ENCODE measurements at regions not wholly inside any gene's neighbourhood (a gene's known extent, or its start where the extent isn't known, plus 50 kb on each side); places are given as distances from the start of the nearest gene placed in this dataset.

DNA sequence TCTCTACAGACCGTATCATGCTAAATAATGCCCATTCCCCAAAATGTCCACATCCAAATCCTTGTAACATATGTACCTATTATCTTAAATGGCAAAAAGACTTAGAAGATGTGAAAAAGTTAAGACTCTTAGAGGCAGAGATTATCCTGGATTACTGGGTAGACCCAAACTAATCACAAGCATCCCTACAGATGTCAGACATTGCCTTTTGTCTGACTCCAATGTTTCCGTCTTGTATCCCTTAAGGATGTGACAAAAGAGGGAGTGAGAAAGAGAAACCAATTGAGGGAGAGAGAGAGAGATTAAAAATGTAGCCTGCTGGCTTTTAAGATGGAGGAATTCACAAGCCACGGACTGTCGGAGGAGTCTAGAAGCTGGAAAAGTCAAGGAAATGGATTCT, 401.9 kb upstream of the FSTL5 start:
- H2BK5ac ChIP-seq (ENCODE audit: low read depth, low read length): no peak overlapping the region
- no peak overlapping the region for H3K4me3 ChIP-seq (ENCODE audit: extremely low read depth in 1 of 4, insufficient read depth in 2 of 4, low read depth in 3 of 4, low read length in 4 of 4)
- H3K18ac ChIP-seq (ENCODE audit: extremely low read depth, low read length): no peak overlapping the region
- H2BK15ac ChIP-seq (ENCODE audit: low read length): no peak overlapping the region
- H2AFZ ChIP-seq (ENCODE audit: low read length): no peak overlapping the region
- H3K79me2 ChIP-seq (ENCODE audit: control insufficient read depth in 1 of 2, insufficient read depth in 2 of 2, low read length in 2 of 2): no peaks in the 10 kb centered on the region
- H3K4ac ChIP-seq (replicated peaks; ENCODE audit: insufficient read length, low read depth, low read length): no peak overlapping the region
- no peak overlapping the region for H3K9ac ChIP-seq (replicated peaks in 1 of 4; ENCODE audit: extremely low read depth in 1 of 4, low read depth in 3 of 4, low read length in 3 of 4)
- no peaks in the 10 kb centered on the region for H4K20me1 ChIP-seq (replicated peaks in 1 of 2; ENCODE audit: control insufficient read depth in 1 of 2, insufficient read depth in 2 of 2, low read length in 2 of 2)
- no peak overlapping the region for H3K4me2 ChIP-seq (ENCODE audit: insufficient read depth in 1 of 2, low read depth in 2 of 2, low read length in 2 of 2)
- peaks cover 0 to 4% (median 0%) of the 10 kb centered on the region in 4 experiments; a peak in 3 of 7 replicates for H3K4me1 ChIP-seq (replicated peaks in 1 of 4; ENCODE audit: control insufficient read depth in 3 of 4, insufficient read depth in 4 of 4, low read length in 3 of 4)
- no peak overlapping the region for H4K5ac ChIP-seq (ENCODE audit: insufficient read length, low read depth, low read length)
- TF ChIP-seq SIN3A (conservative IDR thresholded peaks at IDR 0.05 in 1 of 2, IDR thresholded peaks at IDR 0.05 in 1 of 2; ENCODE audit: low read depth in 1 of 2, low read length in 2 of 2) (no peak), CBX5 (IDR thresholded peaks at IDR 0.05; ENCODE audit: low read depth, low read length) (no peak), GTF2F1 (IDR thresholded peaks at IDR 0.05; ENCODE audit: borderline replicate concordance, low read depth, low read length) (no peak), JUN (IDR thresholded peaks at IDR 0.05; ENCODE audit: low read depth, low read length) (no peak), KDM4A (IDR thresholded peaks at IDR 0.05; ENCODE audit: low read depth, low read length, severe bottlenecking) (no peak), SUZ12 (IDR thresholded peaks at IDR 0.05; ENCODE audit: low read length) (no peak), SAP30 (IDR thresholded peaks at IDR 0.05; ENCODE audit: insufficient read depth, insufficient replicate concordance, low read length) (no peak), TCF12 (IDR thresholded peaks at IDR 0.05; ENCODE audit: low read depth, low read length) (no peak), KDM1A (IDR thresholded peaks at IDR 0.05; ENCODE audit: borderline replicate concordance, low read length) (no peak)
- ChIA-PET POLR2A (ENCODE audit: partially characterized antibody) (no interaction called here), CTCF (ENCODE audit: partially characterized antibody) (no interaction called here)
- H2BK12ac ChIP-seq (ENCODE audit: low read depth, low read length): no peak overlapping the region
- FAIRE-seq (no peak), DNase-seq (ENCODE audit: low read depth in 1 of 2, low spot score in 2 of 2) (no peak)
- H2AK5ac ChIP-seq (ENCODE audit: low read depth, low read length): no peak overlapping the region
- WGBS, 2 experiments (ENCODE audit: extremely low coverage in 1 of 2, insufficient coverage in 1 of 2, insufficient read length in 1 of 2, insufficient replicate concordance in 2 of 2, low coverage in 1 of 2, low lambda C conversion rate in 2 of 2, missing lambda C conversion rate in 1 of 2): 45% methylated on average over 4 of the region's 4 CpGs; no CpG with 5 or more reads in 1 of the 2 experiments
- no peaks in the 10 kb centered on the region for H3K23me2 ChIP-seq (ENCODE audit: low read depth, low read length)
- H3K9me3 ChIP-seq (ENCODE audit: insufficient read depth in 2 of 2, low read depth in 1 of 2, low read length in 1 of 2): no peaks in the 10 kb centered on the region
- H3K23ac ChIP-seq (ENCODE audit: insufficient read length): no peak overlapping the region
- H4K8ac ChIP-seq (ENCODE audit: extremely low read depth, insufficient read depth, low read length): no peak overlapping the region
- H2BK20ac ChIP-seq (ENCODE audit: low read length): no peak overlapping the region
- H3K79me1 ChIP-seq (ENCODE audit: low read depth, low read length): no peaks in the 10 kb centered on the region
- H3K27ac ChIP-seq (ENCODE audit: low read depth, low read length): no peak overlapping the region
- no peak overlapping the region for H3K56ac ChIP-seq (replicated peaks; ENCODE audit: insufficient read length, low read depth, low read length)
- H3K27me3 ChIP-seq (replicated peaks in 1 of 4; ENCODE audit: control insufficient read depth in 3 of 4, extremely low read depth in 1 of 4, insufficient read depth in 3 of 4, low read length in 3 of 4): no peaks in the 10 kb centered on the region
- no peaks in the 10 kb centered on the region for H3K36me3 ChIP-seq (ENCODE audit: control insufficient read depth in 2 of 4, insufficient read depth in 4 of 4, low read length in 3 of 4)
- H2BK120ac ChIP-seq (replicated peaks; ENCODE audit: low read depth, low read length): no peak overlapping the region
- no peak overlapping the region for H4K91ac ChIP-seq (replicated peaks; ENCODE audit: insufficient read length, low read length)
- no peak overlapping the region for H3K14ac ChIP-seq (ENCODE audit: insufficient read length)

Measured in H1 (cell line).